H1 (cell line): ENCODE measurements at regions not wholly inside any gene's neighbourhood (a gene's known extent, or its start where the extent isn't known, plus 50 kb on each side); places are given as distances from the start of the nearest gene placed in this dataset.

Experiments
- CTCF ChIA-PET: fragments of 300-600 bp; sonication (Branson Sonifier 250); formaldehyde crosslinking; loops from one replicate; lab custom pipeline; 2021; ENCODE audit not compliant: partially characterized antibody; lab: Charles Lee
- POLR2A ChIA-PET: fragments of 300-600 bp; sonication (Branson Sonifier 250); formaldehyde crosslinking; loops from one replicate; lab custom pipeline; 2021; ENCODE audit warnings: inconsistent platforms; ENCODE audit not compliant: partially characterized antibody; lab: Charles Lee
- DNase-seq, 2 experiments: peaks; one replicate each; pipeline versions ENCODE4 v3.0.0 to v3.0.0-alpha.2; 2010 to 2022; ENCODE audit warnings: low spot score in 2 of 2, low read depth in 1 of 2, mixed read lengths in 1 of 2
- FAIRE-seq: peaks from 2 replicates; lab custom pipeline; 2011; peaks lifted over from hg19 to GRCh38; lab: Jason Lieb, UNC
- H2AFZ ChIP-seq: 2 replicates; pipeline ENCODE4 v1.8.1; 2012; ENCODE audit warnings: low read length, inconsistent platforms
- H2AK5ac ChIP-seq: 2 replicates; pipeline ENCODE4 v1.6.1; 2013; ENCODE audit warnings: low read depth, low read length
- H2BK120ac ChIP-seq: replicated peaks from 2 replicates; pipeline ENCODE3; 2013; ENCODE audit warnings: low read depth, low read length, inconsistent platforms
- H2BK12ac ChIP-seq: 2 replicates; pipeline ENCODE4 v1.6.1; 2013; ENCODE audit warnings: low read depth, low read length
- H2BK15ac ChIP-seq: 2 replicates; pipeline ENCODE4 v1.6.1; 2013; ENCODE audit warnings: low read length
- H2BK20ac ChIP-seq: 2 replicates; pipeline ENCODE4 v1.6.1; 2013; ENCODE audit warnings: low read length
- H2BK5ac ChIP-seq: 2 replicates; pipeline ENCODE4 v1.6.1; 2013; ENCODE audit warnings: low read depth, low read length
- H3K14ac ChIP-seq: 2 replicates; pipeline ENCODE4 v1.6.1; 2013; ENCODE audit warnings: inconsistent platforms; ENCODE audit not compliant: insufficient read length
- H3K18ac ChIP-seq: 2 replicates; pipeline ENCODE4 v1.6.1; 2013; ENCODE audit warnings: low read length; ENCODE audit errors: extremely low read depth
- H3K23ac ChIP-seq: 2 replicates; pipeline ENCODE4 v1.6.1; 2013; ENCODE audit warnings: inconsistent platforms; ENCODE audit not compliant: insufficient read length
- H3K23me2 ChIP-seq: 2 replicates; pipeline ENCODE4 v1.6.1; 2013; ENCODE audit warnings: low read depth, low read length
- H3K27ac ChIP-seq: 2 replicates; pipeline ENCODE4 v1.6.1; 2011; ENCODE audit warnings: low read depth, low read length, inconsistent platforms
- H3K27me3 ChIP-seq, 4 experiments: replicated peaks in 1 of 4; 1 replicate in 1 of 4; 2 replicates in 3 of 4; pipeline versions ENCODE4 v1.6.1 to v1.8.1; 2011 to 2013; ENCODE audit warnings: low read length in 3 of 4, mild to moderate bottlenecking in 3 of 4, inconsistent platforms in 2 of 4, mixed read lengths in 2 of 4, moderate library complexity in 1 of 4; ENCODE audit not compliant: control insufficient read depth in 3 of 4, insufficient read depth in 3 of 4; ENCODE audit errors: extremely low read depth in 1 of 4
- H3K36me3 ChIP-seq, 4 experiments: 2 replicates each; pipeline versions ENCODE4 v1.6.1 to v1.8.1; 2011 to 2013; ENCODE audit warnings: mild to moderate bottlenecking in 4 of 4, low read length in 3 of 4, moderate library complexity in 2 of 4, control low read depth in 1 of 4, inconsistent platforms in 1 of 4; ENCODE audit not compliant: insufficient read depth in 4 of 4, control insufficient read depth in 2 of 4
- H3K4ac ChIP-seq: replicated peaks from 2 replicates; pipeline ENCODE3; 2013; ENCODE audit warnings: low read length, low read depth, mixed read lengths, inconsistent platforms; ENCODE audit not compliant: insufficient read length
- H3K4me1 ChIP-seq, 4 experiments: replicated peaks in 1 of 4; 1 replicate in 1 of 4; 2 replicates in 3 of 4; pipeline versions ENCODE4 v1.6.1 to v1.8.1; 2011 to 2013; ENCODE audit warnings: low read length in 3 of 4, inconsistent platforms in 2 of 4, mixed read lengths in 1 of 4; ENCODE audit not compliant: insufficient read depth in 4 of 4, control insufficient read depth in 3 of 4
- H3K4me2 ChIP-seq, 2 experiments: 2 replicates each; pipeline versions ENCODE4 v1.6.1 to v1.8.1; 2011 to 2013; ENCODE audit warnings: low read depth in 2 of 2, low read length in 2 of 2, control low read depth in 1 of 2, inconsistent platforms in 1 of 2, mild to moderate bottlenecking in 1 of 2; ENCODE audit not compliant: insufficient read depth in 1 of 2
- H3K4me3 ChIP-seq, 4 experiments: fragments of 200-600, 300-600 bp in 1 of 4; sonication (generic), shearing (Covaris generic), sonication (Bioruptor Twin) in 1 of 4; 2 replicates each; pipeline versions ENCODE4 v1.5.1 to v1.8.1; 2011 to 2016; ENCODE audit warnings: low read length in 4 of 4, low read depth in 3 of 4, control low read depth in 2 of 4, inconsistent platforms in 2 of 4, mild to moderate bottlenecking in 2 of 4, mixed read lengths in 1 of 4, moderate library complexity in 1 of 4; ENCODE audit not compliant: insufficient read depth in 2 of 4; ENCODE audit errors: extremely low read depth in 1 of 4
- H3K56ac ChIP-seq: replicated peaks from 2 replicates; pipeline ENCODE3; 2013; ENCODE audit warnings: low read depth, mild to moderate bottlenecking, mixed read lengths, low read length, inconsistent platforms; ENCODE audit not compliant: insufficient read length
- H3K79me1 ChIP-seq: 2 replicates; pipeline ENCODE4 v1.6.1; 2013; ENCODE audit warnings: low read depth, low read length, control low read depth
- H3K79me2 ChIP-seq, 2 experiments: 2 replicates each; pipeline versions ENCODE4 v1.6.1 to v1.8.1; 2012 to 2013; ENCODE audit warnings: low read length in 2 of 2, mild to moderate bottlenecking in 2 of 2, inconsistent platforms in 1 of 2; ENCODE audit not compliant: insufficient read depth in 2 of 2, control insufficient read depth in 1 of 2
- H3K9ac ChIP-seq, 4 experiments: replicated peaks in 1 of 4; 1 replicate in 1 of 4; 2 replicates in 3 of 4; pipeline versions ENCODE4 v1.6.1 to v1.8.1; 2011 to 2013; ENCODE audit warnings: low read depth in 3 of 4, low read length in 3 of 4, control low read depth in 2 of 4, mild to moderate bottlenecking in 2 of 4, moderate library complexity in 2 of 4, inconsistent platforms in 1 of 4; ENCODE audit errors: extremely low read depth in 1 of 4
- H3K9me3 ChIP-seq, 2 experiments: 2 replicates each; pipeline versions ENCODE4 v1.6.1 to v1.8.1; 2012 to 2013; ENCODE audit warnings: mild to moderate bottlenecking in 2 of 2, moderate library complexity in 2 of 2, control low read depth in 1 of 2, inconsistent platforms in 1 of 2, low read depth in 1 of 2, low read length in 1 of 2, mixed read lengths in 1 of 2; ENCODE audit not compliant: insufficient read depth in 2 of 2
- H4K20me1 ChIP-seq, 2 experiments: replicated peaks in 1 of 2; 2 replicates each; pipeline versions ENCODE3 to v1.8.1; 2011 to 2013; ENCODE audit warnings: inconsistent platforms in 2 of 2, low read length in 2 of 2, mild to moderate bottlenecking in 1 of 2; ENCODE audit not compliant: insufficient read depth in 2 of 2, control insufficient read depth in 1 of 2
- H4K5ac ChIP-seq: 2 replicates; pipeline ENCODE4 v1.6.1; 2013; ENCODE audit warnings: low read length, low read depth, mixed read lengths, inconsistent platforms; ENCODE audit not compliant: insufficient read length
- H4K8ac ChIP-seq: 2 replicates; pipeline ENCODE4 v1.8.0; 2013; ENCODE audit warnings: mild to moderate bottlenecking, moderate library complexity, low read length, inconsistent platforms; ENCODE audit not compliant: insufficient read depth; ENCODE audit errors: extremely low read depth
- H4K91ac ChIP-seq: replicated peaks from 2 replicates; pipeline ENCODE3; 2013; ENCODE audit warnings: low read length, mixed read lengths, inconsistent platforms; ENCODE audit not compliant: insufficient read length
- BRCA1 ChIP-seq: IDR thresholded peaks from 2 replicates; pipeline ENCODE4 v1.6.1; 2012; ENCODE audit warnings: low read depth, low read length, improper control_type of control experiment
- JUN ChIP-seq: IDR thresholded peaks from 2 replicates; pipeline ENCODE4 v1.6.1; 2011; ENCODE audit warnings: low read depth, mild to moderate bottlenecking, improper control_type of control experiment, low read length
- POU5F1 ChIP-seq: IDR thresholded peaks from 2 replicates; pipeline ENCODE4 v1.6.1; 2011; ENCODE audit warnings: low read depth, mild to moderate bottlenecking, low read length, moderate library complexity
- RXRA ChIP-seq: IDR thresholded peaks from 2 replicates; pipeline ENCODE4 v1.6.1; 2011; ENCODE audit warnings: low read depth, mild to moderate bottlenecking, low read length, moderate library complexity; ENCODE audit not compliant: insufficient read depth
- SIN3A ChIP-seq, 2 experiments: IDR thresholded peaks in 1 of 2; conservative IDR thresholded peaks in 1 of 2; 2 replicates each; pipeline ENCODE4 v1.6.1; 2011 to 2012; ENCODE audit warnings: low read length in 2 of 2, improper control_type of control experiment in 1 of 2, low read depth in 1 of 2, mild to moderate bottlenecking in 1 of 2
- SP1 ChIP-seq: IDR thresholded peaks from 2 replicates; pipeline ENCODE4 v1.6.1; 2011; ENCODE audit warnings: low read depth, low read length
- SP2 ChIP-seq: IDR thresholded peaks from 2 replicates; pipeline ENCODE4 v1.6.1; 2012; ENCODE audit warnings: mild to moderate bottlenecking, low read length, inconsistent platforms
- WGBS, 2 experiments: shearing (Covaris generic) in 1 of 2; methylation state at CpG; one replicate each; pipeline versions ENCODE4 v1.1.6 to v1.1.7; 2013 to 2015; ENCODE audit warnings: low lambda C conversion rate in 2 of 2, mixed read lengths in 2 of 2, inconsistent platforms in 1 of 2, low coverage in 1 of 2, missing lambda C conversion rate in 1 of 2; ENCODE audit not compliant: insufficient replicate concordance in 2 of 2, insufficient coverage in 1 of 2, insufficient read length in 1 of 2; ENCODE audit errors: extremely low coverage in 1 of 2, missing lambda C conversion rate in 1 of 2; 5-methylcytosine and 5-hydroxymethylcytosine counted together

DNA sequence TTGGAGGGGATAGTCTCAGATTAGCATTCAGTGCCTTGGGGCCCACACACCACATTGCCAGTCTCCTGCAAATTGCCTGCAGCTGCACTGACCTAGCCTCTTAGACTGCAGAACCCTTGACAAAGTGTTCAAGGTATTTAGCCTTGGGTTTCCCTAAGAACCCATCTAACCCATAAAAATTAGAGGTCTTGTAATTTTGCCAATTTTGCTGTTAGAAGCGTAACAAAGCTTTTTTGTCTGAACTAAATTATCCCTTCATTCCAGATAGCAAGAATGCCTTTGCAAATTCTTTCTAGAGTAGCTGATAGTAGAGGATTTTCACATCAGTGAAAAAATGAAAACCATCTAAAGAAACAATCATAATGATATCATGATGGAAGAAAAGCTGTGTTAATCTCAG is 74.0 kb upstream of the CCNG1 start:
- Histone ChIP-seq H3K27me3 (no peaks in the 10 kb centered on the region), H3K56ac (no peak overlapping the region), H3K9ac (no peak overlapping the region), H3K79me1 (no peaks in the 10 kb centered on the region), H2BK20ac (no peak overlapping the region), H3K4ac (no peak overlapping the region), H2BK15ac (no peak overlapping the region), H3K4me2 (no peak overlapping the region), H3K14ac (no peak overlapping the region), H2BK5ac (no peak overlapping the region), H4K5ac (no peak overlapping the region), H2BK120ac (no peak overlapping the region), H4K8ac (no peak overlapping the region), H3K79me2 (no peaks in the 10 kb centered on the region), H2AFZ (no peak overlapping the region), H3K23me2 (no peaks in the 10 kb centered on the region), H4K20me1 (no peaks in the 10 kb centered on the region), H3K9me3 (no peaks in the 10 kb centered on the region), H4K91ac (no peak overlapping the region), H2BK12ac (no peak overlapping the region), H3K18ac (no peak overlapping the region), H3K36me3 (no peaks in the 10 kb centered on the region), H2AK5ac (no peak overlapping the region), H3K4me1 (peaks cover 0 to 6% (median 0%) of the 10 kb centered on the region in 4 experiments; a peak in 1 of 7 replicates), H3K27ac (no peak overlapping the region), H3K23ac (no peak overlapping the region), H3K4me3 (no peak overlapping the region)
- DNase-seq: no peak
- ChIA-PET POLR2A (no interaction called here), CTCF (interaction anchor here (0.6 to 1.5 kb wide), 4 partner anchors 16 to 646 kb away, joined by 3 to 4 read pairs (median 3); no protein-coding TSS in a partner anchor)
- no peak for FAIRE-seq
- 90% methylated on average over 1 of the region's 1 CpG; no CpG with 5 or more reads in 1 of the 2 experiments for WGBS, 2 experiments
- no peak for TF ChIP-seq SP1
- no peak for TF ChIP-seq JUN
- TF ChIP-seq RXRA: no peak
- no peak for TF ChIP-seq BRCA1
- no peak for TF ChIP-seq POU5F1
- no peak for TF ChIP-seq SP2
- TF ChIP-seq SIN3A (conservative IDR thresholded peaks at IDR 0.05 in 1 of 2, IDR thresholded peaks at IDR 0.05 in 1 of 2; ENCODE audit: low read depth in 1 of 2, low read length in 2 of 2): no peak
